GM18870 (cell line): ENCODE measurements at regions not wholly inside any gene's neighbourhood (a gene's known extent, or its start where the extent isn't known, plus 50 kb on each side); places are given as distances from the start of the nearest gene placed in this dataset.
"Not testable (repeated sequence)": the region's sequence is repeated elsewhere in the genome, so short reads cannot be mapped to it uniquely, and the experiment has no call there.

Experiments
- ATAC-seq: cut with Tn5 transposase; IDR thresholded peaks from one replicate; pipeline ENCODE4 v1.9.1; 2021; ENCODE audit warnings: moderate library complexity; ENCODE audit not compliant: unreplicated experiment

GRCh38 chr14:81738946-81739659, 205.4 kb upstream of the SEL1L start:
- no peak for ATAC-seq

GRCh38 chr14:81743605-81744004, 210.0 kb upstream of the SEL1L start:
- no peak for ATAC-seq

GRCh38 chr14:81751198-81751597, 217.5 kb upstream of the SEL1L start:
- ATAC-seq = no peak

- no peak for ATAC-seq
Measured at GRCh38 chr14:81759541-81759940, 225.9 kb upstream of the SEL1L start.

GRCh38 chr14:81765651-81766275, 232.1 kb upstream of the SEL1L start:
- ATAC-seq = peak; percentile 52

GRCh38 chr14:81766321-81766915, 232.8 kb upstream of the SEL1L start:
- no peak for ATAC-seq

- ATAC-seq = no peak
Measured at GRCh38 chr14:81767266-81767995, 233.8 kb upstream of the SEL1L start.

GRCh38 chr14:81771651-81772275, 238.1 kb upstream of the SEL1L start:
- no peak for ATAC-seq

GRCh38 chr14:81772381-81772780, 238.7 kb upstream of the SEL1L start:
- ATAC-seq = no peak

- ATAC-seq = no peak
Measured at GRCh38 chr14:81776531-81776930, 242.9 kb upstream of the SEL1L start.

- ATAC-seq = not testable (repeated sequence)
Measured at GRCh38 chr14:81781798-81782197, 248.1 kb upstream of the SEL1L start.

GRCh38 chr14:81784084-81784483, 250.4 kb upstream of the SEL1L start:
- ATAC-seq = no peak

- ATAC-seq = no peak
Measured at GRCh38 chr14:81797315-81797714, 263.7 kb upstream of the SEL1L start.

- ATAC-seq = no peak
Measured at GRCh38 chr14:81801921-81802320, 268.3 kb upstream of the SEL1L start.

GRCh38 chr14:81802341-81802740, 268.7 kb upstream of the SEL1L start:
- no peak for ATAC-seq

- ATAC-seq = no peak
Measured at GRCh38 chr14:81805785-81806184, 272.1 kb upstream of the SEL1L start.

- ATAC-seq = no peak
Measured at GRCh38 chr14:81811705-81812269, 278.1 kb upstream of the SEL1L start.

- no peak for ATAC-seq
Measured at GRCh38 chr14:81818271-81818670, 284.6 kb upstream of the SEL1L start.

- ATAC-seq = no peak
Measured at GRCh38 chr14:81819344-81819743, 285.7 kb upstream of the SEL1L start.

GRCh38 chr14:81819910-81820309, 286.3 kb upstream of the SEL1L start:
- no peak for ATAC-seq

- ATAC-seq = no peak
Measured at GRCh38 chr14:81826081-81826480, 292.4 kb upstream of the SEL1L start.
